ENCODE measurements at regions not wholly inside any gene's neighbourhood (a gene's known extent, or its start where the extent isn't known, plus 50 kb on each side); places are given as distances from the start of the nearest gene placed in this dataset.

DNA sequence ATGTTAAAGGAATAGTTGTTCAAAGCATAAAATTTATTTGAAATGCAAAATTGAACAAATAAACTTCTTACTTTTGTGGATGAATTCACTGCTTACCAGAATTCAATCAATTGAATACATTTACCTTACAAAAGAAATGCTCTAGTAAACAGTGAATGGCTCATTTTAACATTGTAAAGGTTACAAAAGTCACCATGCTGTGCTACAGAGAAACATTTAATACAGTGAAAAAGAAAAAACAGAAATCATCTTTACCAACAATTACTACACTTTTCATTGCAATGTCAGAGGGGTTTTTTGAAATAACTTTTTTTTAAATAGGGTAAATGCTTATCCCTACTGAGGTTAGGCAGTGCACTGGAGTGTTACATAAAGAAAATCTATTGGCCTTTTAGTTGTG is 853.0 kb downstream of the NCAM2 start:
- DNase-seq, result no peak
- H3K27ac ChIP-seq (ENCODE audit: low read depth in 2 of 2, low read length in 1 of 2), result peak overlapping the region in 1 of 2 experiments; percentile 45; a peak in 1 of 4 replicates
- H3K4me1 ChIP-seq (ENCODE audit: control insufficient read depth in 1 of 2, insufficient read depth in 2 of 2, low read depth in 1 of 2, low read length in 1 of 2), result peaks cover 0 to 10% of the 10 kb centered on the region in 2 experiments; a peak in 2 of 4 replicates
- peak overlapping the region; percentile 83; the same call in 1 of the 2 replicates for H2AFZ ChIP-seq (ENCODE audit: low read depth)
- no peaks in the 10 kb centered on the region for H4K20me1 ChIP-seq (ENCODE audit: insufficient read depth)
- no peaks in the 10 kb centered on the region for H3F3A ChIP-seq (replicated peaks; ENCODE audit: insufficient read depth)
- TF ChIP-seq FOXJ3 (CRISPR knock-in tag; IDR thresholded peaks at IDR 0.05) (no peak), EP300 (IDR thresholded peaks at IDR 0.05; ENCODE audit: borderline replicate concordance in 1 of 2, low read depth in 1 of 2, low read length in 1 of 2) (no peak), TEAD4 (IDR thresholded peaks at IDR 0.05; ENCODE audit: borderline replicate concordance, insufficient read depth) (no peak), FOSL2 (IDR thresholded peaks at IDR 0.05; ENCODE audit: borderline replicate concordance, low read depth) (no peak), USF2 (IDR thresholded peaks at IDR 0.05; ENCODE audit: borderline replicate concordance, low read depth, low read length) (no peak), RFX5 (IDR thresholded peaks at IDR 0.05; ENCODE audit: low read length) (no peak)
- no peak overlapping the region for H3K4me3 ChIP-seq (ENCODE audit: low read depth in 2 of 2, low read length in 1 of 2)
- CTCF ChIA-PET, result no interaction called here
- no peaks in the 10 kb centered on the region for H3K9me2 ChIP-seq
- no peaks in the 10 kb centered on the region for H3K36me3 ChIP-seq (replicated peaks in 1 of 2; ENCODE audit: control insufficient read depth in 1 of 2, insufficient read depth in 2 of 2, low read length in 1 of 2)
- H3K9me3 ChIP-seq, result no peaks in the 10 kb centered on the region
- H3K79me2 ChIP-seq (ENCODE audit: insufficient read depth), result no peaks in the 10 kb centered on the region
- H3K4me2 ChIP-seq, result no peak overlapping the region
- POLR2A ChIA-PET, result no interaction called here
- H3K9ac ChIP-seq, result no peak overlapping the region
- H3K27me3 ChIP-seq (ENCODE audit: insufficient read depth), result no peaks in the 10 kb centered on the region

DNA sequence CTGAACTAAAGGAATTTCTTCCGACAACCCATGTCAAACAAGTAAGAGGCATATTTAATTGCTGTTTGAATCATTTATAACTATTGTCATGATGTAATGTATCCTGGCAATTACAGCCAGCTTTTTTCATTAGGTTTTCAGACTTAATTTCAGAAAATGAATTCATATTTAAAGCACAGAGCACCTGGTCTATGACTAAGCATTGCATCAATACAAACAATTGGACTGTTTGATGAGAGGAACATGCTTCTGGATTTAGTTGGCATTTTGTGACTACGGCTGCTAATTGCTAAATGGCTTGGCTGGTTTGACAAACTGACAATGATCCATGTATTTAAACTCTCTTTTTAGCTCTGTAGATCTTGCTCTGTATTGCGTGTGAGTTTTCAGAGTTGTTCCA is 853.4 kb downstream of the NCAM2 start:
- Histone ChIP-seq H3K9me3 (no peaks in the 10 kb centered on the region), H3K9me2 (no peaks in the 10 kb centered on the region), H3K4me3 (ENCODE audit: low read depth in 2 of 2, low read length in 1 of 2) (no peak overlapping the region), H3K4me2 (no peak overlapping the region), H3K79me2 (ENCODE audit: insufficient read depth) (no peaks in the 10 kb centered on the region), H3K27ac (ENCODE audit: low read depth in 2 of 2, low read length in 1 of 2) (no peak overlapping the region; a peak in 1 of 4 replicates), H3K9ac (no peak overlapping the region), H3K36me3 (replicated peaks in 1 of 2; ENCODE audit: control insufficient read depth in 1 of 2, insufficient read depth in 2 of 2, low read length in 1 of 2) (no peaks in the 10 kb centered on the region), H4K20me1 (ENCODE audit: insufficient read depth) (no peaks in the 10 kb centered on the region), H3K4me1 (ENCODE audit: control insufficient read depth in 1 of 2, insufficient read depth in 2 of 2, low read depth in 1 of 2, low read length in 1 of 2) (peaks cover 0 to 10% of the 10 kb centered on the region in 2 experiments; a peak in 2 of 4 replicates), H3K27me3 (ENCODE audit: insufficient read depth) (no peaks in the 10 kb centered on the region), H2AFZ (ENCODE audit: low read depth) (peak overlapping the region; percentile 83), H3F3A (replicated peaks; ENCODE audit: insufficient read depth) (no peaks in the 10 kb centered on the region)
- WGBS (ENCODE audit: low lambda C conversion rate), result 43% methylated on average over 3 of the region's 3 CpGs
- TF ChIP-seq EP300 (IDR thresholded peaks at IDR 0.05; ENCODE audit: borderline replicate concordance in 1 of 2, low read depth in 1 of 2, low read length in 1 of 2) (peak; percentile 50 to 59; a peak in 3 of 4 replicates), RXRA (IDR thresholded peaks at IDR 0.05; ENCODE audit: borderline replicate concordance, low read depth) (no peak), JUND (IDR thresholded peaks at IDR 0.05) (peak; percentile 19; the same call in 1 of the 2 replicates), MXI1 (IDR thresholded peaks at IDR 0.05; ENCODE audit: low read depth, low read length) (no peak), FOSL2 (IDR thresholded peaks at IDR 0.05; ENCODE audit: borderline replicate concordance, low read depth) (no peak), TCF12 (IDR thresholded peaks at IDR 0.05) (peak; percentile 81), USF1 (IDR thresholded peaks at IDR 0.05; ENCODE audit: borderline replicate concordance, low read depth) (no peak), TEAD4 (IDR thresholded peaks at IDR 0.05; ENCODE audit: borderline replicate concordance, insufficient read depth) (peak; percentile 12; the same call in 1 of the 2 replicates), YY1 (IDR thresholded peaks at IDR 0.05; ENCODE audit: low read depth) (no peak), FOXM1 (IDR thresholded peaks at IDR 0.05; ENCODE audit: low read depth) (0 out of 2 replicates have a peak, but pooled peaks have one; percentile 18), EZH2phosphoT487 (IDR thresholded peaks at IDR 0.05; ENCODE audit: borderline replicate concordance, low read depth) (no peak), PBX3 (IDR thresholded peaks at IDR 0.05) (peak; percentile 69), RAD21 (IDR thresholded peaks at IDR 0.05; ENCODE audit: low read length) (no peak), MEF2A (IDR thresholded peaks at IDR 0.05; ENCODE audit: borderline replicate concordance, low read depth) (no peak), TAF1 (IDR thresholded peaks at IDR 0.05; ENCODE audit: borderline replicate concordance, low read depth, low read length) (no peak), REST (IDR thresholded peaks at IDR 0.05; ENCODE audit: low read depth, low read length) (no peak), NFIC (IDR thresholded peaks at IDR 0.05; ENCODE audit: borderline replicate concordance) (no peak), SMC3 (IDR thresholded peaks at IDR 0.05; ENCODE audit: low read depth, low read length) (no peak)
- POLR2A ChIA-PET, result no interaction called here
- DNase-seq, result no peak
- CTCF ChIA-PET, result no interaction called here

Data from SK-N-SH (cell line).